Activated CD8-positive, alpha-beta memory T cell treated with anti-CD3 and anti-CD28 coated beads for 1 hour (primary cell): ENCODE measurements at regions not wholly inside any gene's neighbourhood (a gene's known extent, or its start where the extent isn't known, plus 50 kb on each side); places are given as distances from the start of the nearest gene placed in this dataset.
"Not testable (repeated sequence)": the region's sequence is repeated elsewhere in the genome, so short reads cannot be mapped to it uniquely, and the experiment has no call there.

ENCODE experiments used
- DNase-seq, 2 donors: peaks; one replicate each; pipeline ENCODE4 v3.0.0-alpha.2; 2020; ENCODE audit warnings: low read depth in 1 of 2; ENCODE audit errors: extremely low read depth in 1 of 2

- no peak for DNase-seq
Observed at GRCh38 chr5:124206540-124206939, 539.9 kb downstream of the ZNF608 start.

DNA sequence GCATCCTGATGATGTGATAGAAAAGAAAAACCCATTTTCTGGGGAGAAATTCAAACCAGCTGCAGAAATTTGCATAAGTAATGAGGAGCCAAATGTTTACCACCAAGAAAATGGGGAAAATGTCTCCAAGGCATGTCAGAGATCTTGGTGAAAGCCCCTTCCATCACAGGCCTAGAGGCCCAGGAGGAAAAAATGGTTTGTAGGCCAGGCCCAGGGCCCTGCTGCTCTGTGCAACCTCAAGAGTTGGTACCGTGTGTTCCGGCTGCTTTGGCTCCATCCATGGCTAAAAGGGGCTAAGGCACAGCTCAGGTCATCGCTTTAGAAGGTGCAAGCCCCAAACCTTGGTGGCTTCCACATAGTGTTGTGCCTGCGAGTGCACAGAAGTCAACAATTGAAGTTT, 543.1 kb downstream of the ZNF608 start:
- DNase-seq: no peak

- DNase-seq: no peak
Observed at GRCh38 chr5:124200381-124200780, 546.1 kb downstream of the ZNF608 start.

DNA sequence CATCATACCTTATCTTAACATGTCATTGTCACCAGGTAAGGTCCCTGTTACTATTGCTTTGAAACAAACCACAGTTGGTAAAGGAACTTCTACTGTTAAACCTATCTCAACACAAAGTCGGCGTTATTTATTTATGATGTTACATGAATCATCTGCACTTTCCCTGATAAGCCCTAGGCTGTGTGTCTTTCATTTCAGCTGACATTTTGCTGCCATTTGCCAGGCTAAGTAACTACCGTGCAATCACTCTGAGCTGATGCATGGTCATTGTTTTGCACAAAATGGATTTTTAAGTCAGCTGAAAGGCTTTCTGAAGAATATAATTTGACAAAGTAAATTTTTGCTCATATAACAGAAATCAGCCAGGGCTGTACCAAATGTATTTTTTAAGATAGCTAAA, 546.5 kb downstream of the ZNF608 start:
- no peak for DNase-seq

GRCh38 chr5:124195411-124195810, 551.0 kb downstream of the ZNF608 start:
- no peak for DNase-seq

DNA sequence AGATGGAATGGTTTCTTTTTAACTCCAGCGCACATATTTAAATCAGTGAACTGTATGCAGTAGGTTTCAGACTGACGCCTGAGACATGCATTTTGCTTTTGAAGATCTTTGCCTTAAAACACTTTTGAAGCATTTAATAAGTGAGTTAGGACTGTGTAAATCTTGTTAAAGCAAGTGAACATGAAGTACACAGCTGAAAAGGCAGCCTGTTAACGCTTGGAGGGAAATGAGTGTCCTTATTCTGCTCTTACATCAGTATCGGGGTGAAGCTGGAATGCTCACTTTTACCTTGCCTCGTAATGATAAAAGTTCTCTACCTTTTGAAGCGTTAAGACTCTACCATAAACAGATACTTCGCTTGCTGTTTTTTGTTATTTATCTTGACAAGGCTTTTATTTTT, 552.2 kb downstream of the ZNF608 start:
- DNase-seq: no peak

DNA sequence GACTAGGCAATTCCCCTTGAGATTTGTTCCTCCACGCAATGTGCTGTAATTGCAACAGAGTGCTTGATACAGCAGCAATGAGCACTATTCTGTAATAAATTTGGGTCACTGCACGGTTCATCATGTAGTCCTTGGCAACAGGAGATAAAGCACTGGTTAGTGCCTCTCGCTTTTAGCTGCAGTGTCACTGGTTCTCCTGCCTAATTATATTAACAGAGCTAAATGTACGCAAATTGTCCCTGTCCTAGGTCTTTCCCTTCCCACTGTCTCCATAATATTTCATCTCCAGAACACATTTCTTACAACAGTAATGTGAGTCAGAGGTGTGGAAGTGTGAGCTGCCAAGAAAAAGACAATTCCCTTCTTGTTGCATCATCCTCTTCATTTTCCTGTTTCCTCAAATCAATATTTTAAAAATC, 553.1 kb downstream of the ZNF608 start:
- DNase-seq: no peak

GRCh38 chr5:124192716-124193115, 553.7 kb downstream of the ZNF608 start:
- DNase-seq: no peak

- DNase-seq: no peak
Observed at GRCh38 chr5:124185716-124186115, 560.7 kb downstream of the ZNF608 start.

DNA sequence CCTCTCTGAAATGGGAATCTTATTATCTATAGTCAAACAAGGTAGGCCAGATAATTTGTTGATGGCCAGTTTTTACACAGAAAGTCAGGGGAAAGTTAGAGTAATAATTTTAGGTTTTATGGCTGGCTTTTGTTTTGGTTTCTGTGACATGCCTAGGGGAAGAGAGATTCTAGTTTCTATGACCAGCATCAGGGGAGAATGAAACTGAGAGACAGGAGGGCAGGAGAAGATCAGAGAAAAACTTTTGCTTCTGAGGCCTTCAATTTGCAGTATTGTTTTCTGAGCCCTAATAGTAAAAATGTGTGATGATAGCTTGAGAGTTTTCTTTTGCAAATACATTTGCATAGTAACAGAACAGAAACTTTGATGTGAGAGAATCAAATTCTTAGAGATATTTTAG, 564.3 kb downstream of the ZNF608 start:
- no peak for DNase-seq

DNA sequence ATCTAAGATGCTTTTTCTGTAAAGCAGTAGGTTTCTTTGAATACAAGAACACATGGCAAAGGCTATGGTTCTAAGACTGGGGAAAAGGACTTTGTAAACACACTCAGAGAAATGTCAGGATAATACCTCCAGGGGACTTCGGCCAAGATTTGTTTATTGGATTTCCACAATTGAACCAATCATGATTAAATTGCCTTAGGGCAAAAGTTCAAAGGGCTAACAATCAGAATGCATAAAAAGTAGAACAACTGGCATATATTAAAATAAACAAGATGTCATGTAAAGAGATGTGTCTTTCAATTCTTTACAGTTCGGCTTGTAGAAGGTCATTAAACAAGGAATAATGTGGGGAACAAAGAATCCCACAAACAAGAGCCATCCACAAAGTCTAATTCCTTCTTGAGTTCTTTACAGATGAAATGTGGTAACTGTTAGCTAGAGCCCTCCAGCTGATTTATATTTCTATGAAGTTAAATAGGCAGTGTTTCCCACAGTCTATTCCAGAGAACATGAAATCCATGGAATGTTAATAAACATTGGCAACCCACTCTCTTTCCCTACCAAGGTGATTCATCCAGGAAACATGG, 565.5 kb downstream of the ZNF608 start:
- DNase-seq: no peak

DNA sequence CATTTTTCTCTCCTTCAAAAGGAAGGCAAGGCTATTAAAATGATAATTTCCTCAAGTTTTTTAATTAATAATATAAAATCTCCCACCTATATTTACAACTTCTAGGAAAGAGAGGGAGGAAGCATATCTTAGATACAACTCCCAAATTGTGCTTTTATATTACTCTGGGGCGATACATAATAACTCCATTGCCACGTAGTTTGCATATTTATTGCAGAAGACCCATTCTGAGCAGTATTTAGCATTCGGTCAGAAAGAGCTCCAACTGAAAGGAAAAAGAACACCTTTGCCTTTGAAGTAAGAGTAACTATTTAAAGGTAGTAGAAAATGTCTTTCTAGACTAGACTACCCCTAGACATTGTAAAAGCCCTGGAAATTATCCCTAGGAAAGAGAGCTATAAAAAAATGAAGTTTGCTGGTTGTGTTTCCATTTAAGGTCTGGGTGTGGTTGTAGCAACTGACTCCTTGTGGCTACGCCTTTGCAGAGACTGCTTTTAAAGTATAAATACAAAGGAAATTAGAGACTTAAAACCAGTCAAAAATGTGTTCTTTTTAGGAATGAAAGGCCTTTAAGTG, 566.1 kb downstream of the ZNF608 start:
- no peak for DNase-seq

DNA sequence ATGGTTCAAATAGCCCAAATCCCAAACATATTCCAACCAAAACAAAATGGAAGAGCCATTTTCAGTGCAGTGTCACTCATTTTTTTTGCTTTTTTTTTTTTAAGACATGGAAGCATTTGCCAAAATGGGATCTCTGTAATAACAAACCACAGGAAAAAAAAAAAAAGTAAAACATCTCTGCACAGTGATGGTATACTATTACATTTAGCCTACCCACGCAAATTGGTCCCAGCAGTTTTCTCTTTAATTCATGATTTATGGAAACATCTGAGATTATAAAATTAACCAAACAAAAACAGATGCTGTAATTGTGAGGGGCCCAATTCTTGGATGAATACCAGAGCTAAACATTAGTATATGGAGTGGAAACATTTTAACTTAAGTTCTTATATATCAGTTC, 566.6 kb downstream of the ZNF608 start:
- no peak for DNase-seq

- no peak for DNase-seq
Observed at GRCh38 chr5:124178050-124178449, 568.4 kb downstream of the ZNF608 start.

- DNase-seq: no peak
Observed at GRCh38 chr5:124176692-124177091, 569.7 kb downstream of the ZNF608 start.

- no peak for DNase-seq
Observed at GRCh38 chr5:124173386-124173785, 573.1 kb downstream of the ZNF608 start.

GRCh38 chr5:124172389-124173003, 573.9 kb downstream of the ZNF608 start:
- DNase-seq: no peak

DNA sequence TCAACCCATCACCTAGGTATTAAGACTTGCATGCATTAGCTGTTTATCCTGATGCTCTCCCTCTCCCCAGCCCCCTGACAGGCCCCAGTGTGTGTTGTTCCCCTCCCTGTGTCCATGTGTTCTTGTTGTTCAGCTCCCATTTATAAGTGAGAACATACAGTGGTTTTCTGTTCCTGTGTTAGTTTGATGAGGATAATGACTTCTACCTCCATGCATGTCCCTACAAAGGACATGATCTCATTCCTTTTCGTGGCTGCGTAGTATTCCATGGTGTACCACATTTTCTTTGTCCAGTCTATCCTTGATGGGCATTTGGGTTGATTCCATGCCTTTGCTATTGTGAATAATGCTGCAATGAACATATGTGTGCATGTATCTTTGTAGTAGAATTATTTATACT, 578.3 kb downstream of the ZNF608 start:
- DNase-seq: not testable (repeated sequence)

- no peak for DNase-seq
Observed at GRCh38 chr5:124162767-124163532, 583.5 kb downstream of the ZNF608 start.

DNA sequence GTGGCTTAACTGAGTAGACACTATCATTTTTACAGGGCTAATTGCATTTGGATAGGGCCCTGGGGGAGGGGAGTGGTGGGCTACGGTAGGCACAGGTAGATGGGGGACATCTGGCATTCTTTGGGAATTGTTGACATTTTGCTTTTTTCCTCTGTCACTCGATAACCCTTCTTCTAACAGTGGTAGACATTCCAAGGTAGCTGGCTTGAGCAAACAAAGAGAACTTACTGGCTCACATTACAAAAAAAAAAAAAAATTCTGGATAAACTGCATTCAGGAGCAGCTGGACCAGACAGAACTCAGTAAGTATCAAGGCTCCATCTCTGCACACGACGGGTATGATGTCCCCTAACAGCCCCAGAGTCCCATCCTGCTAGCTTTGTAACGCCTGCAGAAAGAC, 585.2 kb downstream of the ZNF608 start:
- no peak for DNase-seq

DNA sequence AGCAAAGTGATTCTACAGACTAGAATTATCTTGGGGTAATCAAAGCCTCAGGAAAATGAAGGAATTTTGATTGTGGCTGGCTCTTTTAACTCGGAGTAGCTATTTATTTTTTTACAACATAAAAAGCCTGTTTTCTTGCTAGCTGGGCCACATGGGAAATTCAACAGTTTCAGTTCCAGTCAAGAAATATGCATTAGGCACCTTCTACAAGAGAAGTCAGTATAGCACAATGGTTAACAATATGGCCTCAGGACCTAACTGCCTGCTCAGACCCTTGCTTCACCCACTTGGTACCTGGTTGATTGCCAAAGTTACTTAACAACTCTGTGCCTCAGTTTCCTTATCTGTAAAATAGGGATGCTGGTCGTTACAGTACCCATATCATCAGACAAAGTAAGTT, 586.2 kb downstream of the ZNF608 start:
- DNase-seq: no peak

- DNase-seq: no peak
Observed at GRCh38 chr5:124157320-124157719, 589.1 kb downstream of the ZNF608 start.
